C4-2B (cell line): ENCODE measurements at regions not wholly inside any gene's neighbourhood (a gene's known extent, or its start where the extent isn't known, plus 50 kb on each side); places are given as distances from the start of the nearest gene placed in this dataset.
"Not testable (repeated sequence)": the region's sequence is repeated elsewhere in the genome, so short reads cannot be mapped to it uniquely, and the experiment has no call there.

Source experiments
- H3K27ac ChIP-seq: fragments of 450-650 bp; 2 replicates; pipeline ENCODE4 v1.5.1; 2017
- CTCF ChIP-seq: fragments of 450-650 bp; conservative IDR thresholded peaks from 2 replicates; pipeline ENCODE4 v1.5.1; 2017; ENCODE audit warnings: mild to moderate bottlenecking
- ZFX ChIP-seq: fragments of 450-650 bp; IDR thresholded peaks from 2 replicates; pipeline ENCODE4 v1.6.1; 2017

- no peak for TF ChIP-seq CTCF
- TF ChIP-seq ZFX, result no peak
- no peak overlapping the region for H3K27ac ChIP-seq
Measured at GRCh38 chr3:549636-550035, 353.1 kb downstream of the CHL1 start.

GRCh38 chr3:550471-550870 is 353.9 kb downstream of the CHL1 start:
- no peak overlapping the region for H3K27ac ChIP-seq
- TF ChIP-seq CTCF, result no peak
- TF ChIP-seq ZFX, result no peak

GRCh38 chr3:557972-558371 is 361.4 kb downstream of the CHL1 start:
- no peak for TF ChIP-seq CTCF
- no peak for TF ChIP-seq ZFX
- H3K27ac ChIP-seq, result no peak overlapping the region

GRCh38 chr3:567488-568185 is 371.1 kb downstream of the CHL1 start:
- no peak for TF ChIP-seq CTCF
- no peak overlapping the region for H3K27ac ChIP-seq

GRCh38 chr3:579529-579928 is 383.0 kb downstream of the CHL1 start:
- not testable (repeated sequence) for H3K27ac ChIP-seq

GRCh38 chr3:589066-589465 is 392.5 kb downstream of the CHL1 start:
- not testable (repeated sequence) for H3K27ac ChIP-seq

GRCh38 chr3:597304-597703 is 400.7 kb downstream of the CHL1 start:
- not testable (repeated sequence) for H3K27ac ChIP-seq

GRCh38 chr3:597746-598145 is 401.2 kb downstream of the CHL1 start:
- not testable (repeated sequence) for H3K27ac ChIP-seq

- H3K27ac ChIP-seq, result not testable (repeated sequence)
Measured at GRCh38 chr3:607480-607879, 410.9 kb downstream of the CHL1 start.

- no peak for TF ChIP-seq ZFX
- no peak for TF ChIP-seq CTCF
Measured at GRCh38 chr3:621714-622113, 425.2 kb downstream of the CHL1 start.

More at GRCh38 chr3:621714-622113, 425.2 kb downstream of the CHL1 start:
- no peak overlapping the region for H3K27ac ChIP-seq
